ENCODE measurements at regions not wholly inside any gene's neighbourhood (a gene's known extent, or its start where the extent isn't known, plus 50 kb on each side); places are given as distances from the start of the nearest gene placed in this dataset.

DNA sequence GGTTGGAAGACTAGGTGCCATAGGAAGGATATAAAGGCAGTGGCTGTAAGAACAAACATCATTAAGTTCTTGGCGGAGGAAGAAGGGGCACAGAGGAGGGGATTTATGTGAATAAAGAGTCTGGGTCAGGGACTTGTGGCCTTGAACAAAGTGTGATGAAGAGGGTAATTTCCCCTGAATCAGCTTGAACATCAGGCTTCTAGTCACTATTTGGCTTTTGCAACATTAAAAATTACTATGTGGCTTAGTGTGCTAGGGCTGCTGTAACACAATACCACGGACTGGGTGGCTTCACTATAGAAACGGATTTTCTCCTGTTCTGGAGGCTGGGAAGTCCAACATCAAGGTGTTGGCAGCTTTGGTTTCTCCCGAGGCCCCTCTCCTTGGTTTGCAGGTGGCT is 70.5 kb upstream of the CNIH3 start:
- TF ChIP-seq JUNB (IDR thresholded peaks at IDR 0.05; ENCODE audit: unreplicated experiment) (no peak), CTCF (conservative IDR thresholded peaks at IDR 0.05; ENCODE audit: low read depth in 2 of 2) (no peak), CREB1 (CRISPR knock-in tag; IDR thresholded peaks at IDR 0.05; ENCODE audit: low read depth) (no peak), POLR2AphosphoS5 (IDR thresholded peaks at IDR 0.05; ENCODE audit: low read depth) (no peak), EZH2 (IDR thresholded peaks at IDR 0.05; ENCODE audit: low read depth, unreplicated experiment) (no peak), STAT1 (IDR thresholded peaks at IDR 0.05; ENCODE audit: unreplicated experiment) (no peak), NANOG (IDR thresholded peaks at IDR 0.05; ENCODE audit: borderline replicate concordance) (no peak), ZNF331 (CRISPR knock-in tag; IDR thresholded peaks at IDR 0.05; ENCODE audit: low read depth) (no peak)
- TF ChIP-seq, protein P1, sequence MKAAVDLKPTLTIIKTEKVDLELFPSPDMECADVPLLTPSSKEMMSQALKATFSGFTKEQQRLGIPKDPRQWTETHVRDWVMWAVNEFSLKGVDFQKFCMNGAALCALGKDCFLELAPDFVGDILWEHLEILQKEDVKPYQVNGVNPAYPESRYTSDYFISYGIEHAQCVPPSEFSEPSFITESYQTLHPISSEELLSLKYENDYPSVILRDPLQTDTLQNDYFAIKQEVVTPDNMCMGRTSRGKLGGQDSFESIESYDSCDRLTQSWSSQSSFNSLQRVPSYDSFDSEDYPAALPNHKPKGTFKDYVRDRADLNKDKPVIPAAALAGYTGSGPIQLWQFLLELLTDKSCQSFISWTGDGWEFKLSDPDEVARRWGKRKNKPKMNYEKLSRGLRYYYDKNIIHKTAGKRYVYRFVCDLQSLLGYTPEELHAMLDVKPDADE (IDR thresholded peaks at IDR 0.05): no peak
- TF ChIP-seq, protein P2, sequence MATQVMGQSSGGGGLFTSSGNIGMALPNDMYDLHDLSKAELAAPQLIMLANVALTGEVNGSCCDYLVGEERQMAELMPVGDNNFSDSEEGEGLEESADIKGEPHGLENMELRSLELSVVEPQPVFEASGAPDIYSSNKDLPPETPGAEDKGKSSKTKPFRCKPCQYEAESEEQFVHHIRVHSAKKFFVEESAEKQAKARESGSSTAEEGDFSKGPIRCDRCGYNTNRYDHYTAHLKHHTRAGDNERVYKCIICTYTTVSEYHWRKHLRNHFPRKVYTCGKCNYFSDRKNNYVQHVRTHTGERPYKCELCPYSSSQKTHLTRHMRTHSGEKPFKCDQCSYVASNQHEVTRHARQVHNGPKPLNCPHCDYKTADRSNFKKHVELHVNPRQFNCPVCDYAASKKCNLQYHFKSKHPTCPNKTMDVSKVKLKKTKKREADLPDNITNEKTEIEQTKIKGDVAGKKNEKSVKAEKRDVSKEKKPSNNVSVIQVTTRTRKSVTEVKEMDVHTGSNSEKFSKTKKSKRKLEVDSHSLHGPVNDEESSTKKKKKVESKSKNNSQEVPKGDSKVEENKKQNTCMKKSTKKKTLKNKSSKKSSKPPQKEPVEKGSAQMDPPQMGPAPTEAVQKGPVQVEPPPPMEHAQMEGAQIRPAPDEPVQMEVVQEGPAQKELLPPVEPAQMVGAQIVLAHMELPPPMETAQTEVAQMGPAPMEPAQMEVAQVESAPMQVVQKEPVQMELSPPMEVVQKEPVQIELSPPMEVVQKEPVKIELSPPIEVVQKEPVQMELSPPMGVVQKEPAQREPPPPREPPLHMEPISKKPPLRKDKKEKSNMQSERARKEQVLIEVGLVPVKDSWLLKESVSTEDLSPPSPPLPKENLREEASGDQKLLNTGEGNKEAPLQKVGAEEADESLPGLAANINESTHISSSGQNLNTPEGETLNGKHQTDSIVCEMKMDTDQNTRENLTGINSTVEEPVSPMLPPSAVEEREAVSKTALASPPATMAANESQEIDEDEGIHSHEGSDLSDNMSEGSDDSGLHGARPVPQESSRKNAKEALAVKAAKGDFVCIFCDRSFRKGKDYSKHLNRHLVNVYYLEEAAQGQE (IDR thresholded peaks at IDR 0.05; ENCODE audit: unreplicated experiment): no peak
